ENCODE measurements at regions not wholly inside any gene's neighbourhood (a gene's known extent, or its start where the extent isn't known, plus 50 kb on each side); places are given as distances from the start of the nearest gene placed in this dataset.

DNA sequence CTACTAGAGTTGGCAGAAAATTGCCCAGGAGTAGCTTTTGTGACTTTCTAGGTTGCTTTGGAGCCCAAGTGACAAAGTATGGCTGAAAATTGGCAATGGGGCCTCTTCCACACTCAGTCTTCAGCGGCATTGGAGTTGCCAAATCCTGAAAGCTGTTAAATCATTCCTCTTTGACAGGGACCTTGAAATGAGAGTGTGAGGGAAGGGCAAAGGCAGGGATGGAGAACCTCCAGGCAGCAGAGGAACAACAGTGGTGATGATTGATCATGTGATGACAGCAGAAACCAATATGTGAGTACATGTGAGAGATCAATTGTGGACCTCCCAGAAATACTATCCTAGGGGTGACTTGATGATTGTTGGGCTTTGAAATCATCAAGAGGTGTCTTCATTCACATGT, 393.9 kb downstream of the KIF16B start:
- no peaks in the 10 kb centered on the region for H3K27me3 Mint-ChIP-seq (ENCODE audit: insufficient read depth, unreplicated experiment)
- peaks cover under 1% of the 10 kb centered on the region for H3K36me3 Mint-ChIP-seq (ENCODE audit: insufficient read depth, unreplicated experiment)
- H3K4me3 Mint-ChIP-seq (ENCODE audit: unreplicated experiment), result no peak overlapping the region
- intact Hi-C loops (cut with micrococcal nuclease), result no loop called here
- TF ChIP-seq, protein P1, sequence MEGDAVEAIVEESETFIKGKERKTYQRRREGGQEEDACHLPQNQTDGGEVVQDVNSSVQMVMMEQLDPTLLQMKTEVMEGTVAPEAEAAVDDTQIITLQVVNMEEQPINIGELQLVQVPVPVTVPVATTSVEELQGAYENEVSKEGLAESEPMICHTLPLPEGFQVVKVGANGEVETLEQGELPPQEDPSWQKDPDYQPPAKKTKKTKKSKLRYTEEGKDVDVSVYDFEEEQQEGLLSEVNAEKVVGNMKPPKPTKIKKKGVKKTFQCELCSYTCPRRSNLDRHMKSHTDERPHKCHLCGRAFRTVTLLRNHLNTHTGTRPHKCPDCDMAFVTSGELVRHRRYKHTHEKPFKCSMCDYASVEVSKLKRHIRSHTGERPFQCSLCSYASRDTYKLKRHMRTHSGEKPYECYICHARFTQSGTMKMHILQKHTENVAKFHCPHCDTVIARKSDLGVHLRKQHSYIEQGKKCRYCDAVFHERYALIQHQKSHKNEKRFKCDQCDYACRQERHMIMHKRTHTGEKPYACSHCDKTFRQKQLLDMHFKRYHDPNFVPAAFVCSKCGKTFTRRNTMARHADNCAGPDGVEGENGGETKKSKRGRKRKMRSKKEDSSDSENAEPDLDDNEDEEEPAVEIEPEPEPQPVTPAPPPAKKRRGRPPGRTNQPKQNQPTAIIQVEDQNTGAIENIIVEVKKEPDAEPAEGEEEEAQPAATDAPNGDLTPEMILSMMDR (IDR thresholded peaks at IDR 0.05; ENCODE audit: unreplicated experiment), result no peak
- peaks cover 11% of the 10 kb centered on the region for H3K9me3 Mint-ChIP-seq (ENCODE audit: unreplicated experiment)
- H3K27ac Mint-ChIP-seq (ENCODE audit: low read depth, unreplicated experiment), result no peak overlapping the region
- BruUV-seq (replicated peaks), result no TSS peak
- ChIA-PET CTCF (interaction anchor here (1.0 kb wide), 1 partner anchor 78 kb away, joined by 3 read pairs; no protein-coding TSS in a partner anchor), POLR2A (no interaction called here)
- DNase-seq (ENCODE audit: unreplicated experiment), result no peak
- no peaks in the 10 kb centered on the region for H3K4me1 Mint-ChIP-seq (ENCODE audit: insufficient read depth, unreplicated experiment)

DNA sequence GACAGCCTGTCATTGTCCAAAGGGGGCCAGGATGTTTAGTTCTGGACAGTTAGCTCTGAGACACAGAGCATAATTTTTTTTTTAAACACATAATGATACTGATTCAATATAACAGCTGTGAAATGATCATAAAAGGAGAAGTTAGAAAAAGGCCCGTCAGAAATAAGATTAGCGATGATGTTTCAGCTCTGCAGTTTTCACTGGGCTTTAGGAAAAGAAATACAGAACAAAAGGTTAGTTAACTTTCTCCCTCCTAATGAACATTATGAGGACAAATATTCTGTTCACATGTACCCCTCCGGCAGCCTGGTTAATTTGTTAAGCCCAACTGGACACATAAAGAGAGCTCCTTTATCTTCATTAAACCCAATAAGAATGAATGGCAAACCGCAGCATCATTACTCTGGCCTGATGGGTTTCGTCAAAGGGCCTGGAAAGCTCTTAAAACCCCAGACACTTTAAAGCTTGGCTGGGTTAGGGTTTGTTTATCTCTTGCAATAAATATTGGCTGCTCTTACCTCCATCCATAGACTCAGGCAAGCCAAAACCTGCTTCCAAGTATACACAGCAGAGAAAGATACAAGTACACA, 394.6 kb downstream of the KIF16B start:
- no peaks in the 10 kb centered on the region for H3K4me1 Mint-ChIP-seq (ENCODE audit: insufficient read depth, unreplicated experiment)
- no peak for DNase-seq (ENCODE audit: unreplicated experiment)
- POLR2A ChIA-PET, result no interaction called here
- intact Hi-C loops (cut with micrococcal nuclease), result no loop called here
- CTCF ChIA-PET, result interaction anchor here (0.5 to 1.0 kb wide), 2 partner anchors 65 to 77 kb away, joined by 3 read pairs; no protein-coding TSS in a partner anchor
- H3K9me3 Mint-ChIP-seq (ENCODE audit: unreplicated experiment), result peaks cover 11% of the 10 kb centered on the region
- TF ChIP-seq, protein P1 (IDR thresholded peaks at IDR 0.05; ENCODE audit: unreplicated experiment), result no peak
- BruUV-seq (replicated peaks), result no TSS peak
- peaks cover 6% of the 10 kb centered on the region for H3K36me3 Mint-ChIP-seq (ENCODE audit: insufficient read depth, unreplicated experiment)
- H3K27ac Mint-ChIP-seq (ENCODE audit: low read depth, unreplicated experiment), result no peak overlapping the region
- no peaks in the 10 kb centered on the region for H3K27me3 Mint-ChIP-seq (ENCODE audit: insufficient read depth, unreplicated experiment)
- no peak overlapping the region for H3K4me3 Mint-ChIP-seq (ENCODE audit: unreplicated experiment)

DNA sequence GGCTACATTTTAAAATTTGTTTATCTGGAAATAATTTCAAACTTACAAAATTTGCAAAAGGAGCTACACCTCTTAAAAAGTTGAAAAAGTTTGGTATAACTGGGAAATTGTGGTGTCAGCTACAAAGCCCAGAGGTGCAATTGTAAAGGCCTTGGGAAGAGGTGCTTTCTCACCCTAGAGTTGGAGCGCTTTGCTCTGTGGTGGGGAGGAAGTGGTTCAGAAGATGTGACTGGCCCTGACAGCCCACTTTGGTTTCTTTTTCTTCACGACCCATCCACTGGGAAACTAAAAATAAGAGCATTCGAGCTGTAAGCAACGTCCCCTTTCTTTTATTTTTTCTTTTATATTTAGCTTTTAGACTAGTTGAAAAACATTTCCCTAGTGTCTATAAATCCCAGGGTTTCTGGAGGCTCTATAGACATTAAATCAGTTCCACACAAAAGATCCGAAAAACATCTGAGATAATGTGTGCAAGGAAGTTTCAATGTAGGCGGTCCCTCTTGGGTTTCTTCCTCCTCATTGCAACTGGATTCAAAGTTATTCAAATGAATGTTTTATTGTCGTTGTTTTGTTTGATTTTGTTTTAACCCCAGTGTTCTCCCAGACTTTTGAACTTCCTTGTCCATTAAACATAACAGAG, 397.8 kb downstream of the KIF16B start:
- ChIA-PET POLR2A (no interaction called here), CTCF (interaction anchor here (0.7 kb wide), 1 partner anchor 97 kb away, joined by 3 read pairs; no protein-coding TSS in a partner anchor)
- Mint-ChIP-seq H3K36me3 (ENCODE audit: insufficient read depth, unreplicated experiment) (peaks cover 6% of the 10 kb centered on the region), H3K9me3 (ENCODE audit: unreplicated experiment) (peaks cover 9% of the 10 kb centered on the region), H3K27ac (ENCODE audit: low read depth, unreplicated experiment) (no peak overlapping the region), H3K27me3 (ENCODE audit: insufficient read depth, unreplicated experiment) (no peaks in the 10 kb centered on the region), H3K4me3 (ENCODE audit: unreplicated experiment) (no peak overlapping the region), H3K4me1 (ENCODE audit: insufficient read depth, unreplicated experiment) (no peaks in the 10 kb centered on the region)
- intact Hi-C loops (cut with micrococcal nuclease), result no loop called here
- no TSS peak for BruUV-seq (replicated peaks)
- DNase-seq (ENCODE audit: unreplicated experiment), result no peak
- TF ChIP-seq, protein P1 (IDR thresholded peaks at IDR 0.05; ENCODE audit: unreplicated experiment), result no peak

DNA sequence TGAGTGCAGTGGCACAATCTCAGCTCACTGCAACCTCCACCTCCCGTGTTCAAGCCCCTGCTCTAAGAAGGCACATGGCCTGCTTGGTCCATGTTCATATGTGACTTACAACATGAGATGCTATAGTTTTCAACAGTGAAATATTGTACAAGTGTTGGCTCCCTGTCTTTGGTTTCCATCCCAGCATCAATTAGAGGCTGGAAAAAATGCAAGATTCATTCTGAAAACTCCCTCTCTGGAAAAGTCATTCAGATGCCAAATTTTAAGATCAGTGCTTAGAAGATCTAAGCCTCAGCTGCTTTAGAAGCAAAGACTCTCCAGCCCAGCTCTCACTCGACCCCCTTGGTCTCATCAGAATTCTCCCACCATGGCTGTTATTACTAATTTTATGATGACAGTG, 398.9 kb downstream of the KIF16B start:
- no peaks in the 10 kb centered on the region for H3K9me3 Mint-ChIP-seq (ENCODE audit: unreplicated experiment)
- POLR2A ChIA-PET, result no interaction called here
- no TSS peak for BruUV-seq (replicated peaks)

More for the DNA sequence above, 398.9 kb downstream of the KIF16B start:
- no peaks in the 10 kb centered on the region for H3K27me3 Mint-ChIP-seq (ENCODE audit: insufficient read depth, unreplicated experiment)
- no peak for DNase-seq (ENCODE audit: unreplicated experiment)
- peaks cover 6% of the 10 kb centered on the region for H3K36me3 Mint-ChIP-seq (ENCODE audit: insufficient read depth, unreplicated experiment)
- CTCF ChIA-PET, result interaction anchor here (0.8 kb wide), 1 partner anchor 32 kb away, joined by 3 read pairs; no protein-coding TSS in a partner anchor
- H3K27ac Mint-ChIP-seq (ENCODE audit: low read depth, unreplicated experiment), result no peak overlapping the region
- H3K4me1 Mint-ChIP-seq (ENCODE audit: insufficient read depth, unreplicated experiment), result no peaks in the 10 kb centered on the region
- no peak overlapping the region for H3K4me3 Mint-ChIP-seq (ENCODE audit: unreplicated experiment)
- TF ChIP-seq, protein P1 (IDR thresholded peaks at IDR 0.05; ENCODE audit: unreplicated experiment), result no peak
- intact Hi-C loops (cut with micrococcal nuclease), result no loop called here

Measured in MCF 10A (cell line).